ENCODE measurements at regions not wholly inside any gene's neighbourhood (a gene's known extent, or its start where the extent isn't known, plus 50 kb on each side); places are given as distances from the start of the nearest gene placed in this dataset.

- Histone ChIP-seq H3K4me1 (replicated peaks in 1 of 2) (peaks cover 0 to 6% of the 10 kb centered on the region in 2 donors), H3K27ac (no peak overlapping the region), H3K36me3 (replicated peaks in 1 of 2) (no peaks in the 10 kb centered on the region), H3K4me3 (no peak overlapping the region), H3K9me3 (replicated peaks in 1 of 3) (no peaks in the 10 kb centered on the region), H3K27me3 (no peaks in the 10 kb centered on the region)
- no peak for TF ChIP-seq CTCF (IDR thresholded peaks at IDR 0.05)
- TF ChIP-seq POLR2A (IDR thresholded peaks at IDR 0.05) = no peak
- DNase-seq = no peak
- intact Hi-C loops (cut with DNase I) = loop anchor here (10.0 kb wide), 1 partner anchor 55 kb away; no protein-coding TSS in a partner anchor
- WGBS, 4 donors = 92 to 98% (median 94%) methylated on average over 11 of the region's 11 CpGs
These were observed 140.1 kb upstream of the PTPN1 start for GRCh38 chr20:50370036-50370566.

DNA sequence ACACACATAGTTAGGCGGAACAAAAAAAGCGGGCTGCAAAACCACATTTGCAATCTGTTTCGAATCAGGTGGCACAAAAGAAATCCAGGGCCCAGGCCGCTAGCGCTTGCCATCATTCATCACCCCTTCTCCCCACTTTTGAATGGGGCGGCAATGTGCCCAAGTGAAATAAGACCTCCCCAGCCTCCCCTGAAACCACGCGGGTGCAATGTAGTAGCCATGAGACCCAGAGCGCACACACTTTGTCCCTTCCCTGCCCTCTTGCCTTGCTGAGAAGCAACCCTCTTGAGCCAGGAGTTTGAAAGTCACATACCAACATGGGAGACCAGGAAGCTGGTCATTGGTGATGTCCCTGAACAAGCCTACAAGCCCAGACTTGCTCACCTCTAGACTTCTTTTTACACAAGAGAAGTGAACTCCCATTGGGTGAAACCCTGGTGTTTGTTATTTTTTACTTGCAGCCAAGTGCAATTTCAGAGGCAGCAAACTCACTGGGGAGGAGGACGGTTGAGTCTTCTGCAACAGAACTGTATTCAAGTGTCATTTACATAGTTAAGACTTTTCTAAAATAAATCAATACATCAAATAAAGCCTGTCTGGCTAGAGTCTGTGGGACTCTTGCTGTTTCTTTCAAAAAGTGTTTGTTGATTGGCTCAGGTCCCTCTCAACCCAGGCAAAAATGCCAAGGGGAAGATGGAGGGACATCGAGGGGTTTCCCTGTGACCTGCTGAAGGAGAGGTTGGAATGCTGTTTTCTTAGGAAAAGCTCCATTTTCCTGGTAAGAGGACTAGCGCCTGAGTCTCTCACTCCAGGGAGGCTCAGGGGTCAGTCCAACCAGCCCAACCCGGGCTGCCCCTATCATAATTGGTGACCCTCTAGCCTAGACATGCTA is 138.1 kb upstream of the PTPN1 start:
- intact Hi-C loops (cut with DNase I) = loop anchor here (10.0 kb wide), 1 partner anchor 57 kb away; no protein-coding TSS in a partner anchor
- H3K27ac ChIP-seq = no peak overlapping the region
- H3K36me3 ChIP-seq (replicated peaks in 1 of 2) = no peaks in the 10 kb centered on the region
- no peaks in the 10 kb centered on the region for H3K9me3 ChIP-seq (replicated peaks in 1 of 3)
- DNase-seq = no peak
- no peak overlapping the region for H3K4me3 ChIP-seq
- H3K4me1 ChIP-seq (replicated peaks in 1 of 2) = peaks cover 0 to under 1% of the 10 kb centered on the region in 2 donors
- TF ChIP-seq CTCF (IDR thresholded peaks at IDR 0.05) (no peak), POLR2A (IDR thresholded peaks at IDR 0.05) (no peak)
- 83 to 93% (median 90%) methylated on average over 13 of the region's 13 CpGs for WGBS, 4 donors
- H3K27me3 ChIP-seq = no peaks in the 10 kb centered on the region

- Histone ChIP-seq H3K9me3 (replicated peaks in 1 of 3) (no peaks in the 10 kb centered on the region), H3K4me3 (no peak overlapping the region), H3K27ac (no peak overlapping the region), H3K4me1 (replicated peaks in 1 of 2) (no peaks in the 10 kb centered on the region), H3K27me3 (no peaks in the 10 kb centered on the region), H3K36me3 (replicated peaks in 1 of 2) (no peaks in the 10 kb centered on the region)
- intact Hi-C loops (cut with DNase I) = loop anchor here (10.0 kb wide), 1 partner anchor 58 kb away; no protein-coding TSS in a partner anchor
- no peak for DNase-seq
- WGBS, 4 donors = 32 to 44% (median 39%) methylated on average over 2 to 3 of the region's 3 CpGs; no CpG with 5 or more reads in 1 of the 4 donors
- TF ChIP-seq CTCF (IDR thresholded peaks at IDR 0.05) (no peak), POLR2A (IDR thresholded peaks at IDR 0.05) (no peak)
These were observed 137.5 kb upstream of the PTPN1 start for GRCh38 chr20:50372770-50373088.

- TF ChIP-seq CTCF (IDR thresholded peaks at IDR 0.05) (no peak), POLR2A (IDR thresholded peaks at IDR 0.05) (no peak)
- WGBS, 4 donors = 44 to 55% (median 50%) methylated on average over 7 of the region's 7 CpGs
- intact Hi-C loops (cut with DNase I) = loop anchor here (10.0 kb wide), 1 partner anchor 59 kb away; no protein-coding TSS in a partner anchor
These were observed 136.4 kb upstream of the PTPN1 start for GRCh38 chr20:50373674-50374286.

More at GRCh38 chr20:50373674-50374286, 136.4 kb upstream of the PTPN1 start:
- Histone ChIP-seq H3K27me3 (no peaks in the 10 kb centered on the region), H3K4me1 (replicated peaks in 1 of 2) (peaks cover 4 to 6% of the 10 kb centered on the region in 2 donors), H3K27ac (no peak overlapping the region), H3K9me3 (replicated peaks in 1 of 3) (no peaks in the 10 kb centered on the region), H3K36me3 (replicated peaks in 1 of 2) (no peaks in the 10 kb centered on the region), H3K4me3 (no peak overlapping the region)
- peak in 1 of 7 donors; percentile 52 for DNase-seq

Measured in adrenal gland (tissue), 9 donors.